PC-9 (cell line): ENCODE measurements at regions not wholly inside any gene's neighbourhood (a gene's known extent, or its start where the extent isn't known, plus 50 kb on each side); places are given as distances from the start of the nearest gene placed in this dataset.

Source experiments
- EZH2 ChIP-seq: fragments of 200-600 bp; sonication (generic); IDR thresholded peaks from 2 replicates; pipeline ENCODE4 v1.8.0; 2017; ENCODE audit warnings: antibody characterized with exemption, low read depth
- TF ChIP-seq, protein P1 (sequence below): fragments of 200-600 bp; sonication (generic); conservative IDR thresholded peaks from 2 replicates; pipeline ENCODE4 v1.6.1; 2017; ENCODE audit warnings: mixed run types, antibody characterized with exemption, mild to moderate bottlenecking, moderate library complexity

GRCh38 chr22:49097966-49098365 is 729.7 kb downstream of the BRD1 start:
- TF ChIP-seq, protein P1, sequence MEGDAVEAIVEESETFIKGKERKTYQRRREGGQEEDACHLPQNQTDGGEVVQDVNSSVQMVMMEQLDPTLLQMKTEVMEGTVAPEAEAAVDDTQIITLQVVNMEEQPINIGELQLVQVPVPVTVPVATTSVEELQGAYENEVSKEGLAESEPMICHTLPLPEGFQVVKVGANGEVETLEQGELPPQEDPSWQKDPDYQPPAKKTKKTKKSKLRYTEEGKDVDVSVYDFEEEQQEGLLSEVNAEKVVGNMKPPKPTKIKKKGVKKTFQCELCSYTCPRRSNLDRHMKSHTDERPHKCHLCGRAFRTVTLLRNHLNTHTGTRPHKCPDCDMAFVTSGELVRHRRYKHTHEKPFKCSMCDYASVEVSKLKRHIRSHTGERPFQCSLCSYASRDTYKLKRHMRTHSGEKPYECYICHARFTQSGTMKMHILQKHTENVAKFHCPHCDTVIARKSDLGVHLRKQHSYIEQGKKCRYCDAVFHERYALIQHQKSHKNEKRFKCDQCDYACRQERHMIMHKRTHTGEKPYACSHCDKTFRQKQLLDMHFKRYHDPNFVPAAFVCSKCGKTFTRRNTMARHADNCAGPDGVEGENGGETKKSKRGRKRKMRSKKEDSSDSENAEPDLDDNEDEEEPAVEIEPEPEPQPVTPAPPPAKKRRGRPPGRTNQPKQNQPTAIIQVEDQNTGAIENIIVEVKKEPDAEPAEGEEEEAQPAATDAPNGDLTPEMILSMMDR = no peak
- TF ChIP-seq EZH2 = no peak
